ENCODE measurements at regions not wholly inside any gene's neighbourhood (a gene's known extent, or its start where the extent isn't known, plus 50 kb on each side); places are given as distances from the start of the nearest gene placed in this dataset.
"Not testable (repeated sequence)": the region's sequence is repeated elsewhere in the genome, so short reads cannot be mapped to it uniquely, and the experiment has no call there.

- no peak for TF ChIP-seq EZH2 (IDR thresholded peaks at IDR 0.05; ENCODE audit: low read length)
- TF ChIP-seq CTCF (optimal IDR thresholded peaks at IDR 0.05 in 1 of 3, IDR thresholded peaks at IDR 0.05 in 1 of 3, conservative IDR thresholded peaks at IDR 0.05 in 1 of 3; ENCODE audit: extremely low read depth in 1 of 3, insufficient read depth in 2 of 3, low read length in 3 of 3), result no peak
These were observed 251.2 kb upstream of the SGCG start for GRCh38 chr13:22929381-22930126.

GRCh38 chr13:22931576-22931975, 249.2 kb upstream of the SGCG start:
- Histone ChIP-seq H3K4me1 (ENCODE audit: control insufficient read depth, extremely low read depth, insufficient read depth, low read length) (no peaks in the 10 kb centered on the region), H3K9me1 (ENCODE audit: control insufficient read depth, extremely low read depth, insufficient read depth, low read length) (no peaks in the 10 kb centered on the region), H3K9ac (ENCODE audit: control insufficient read depth, extremely low read depth, insufficient read depth, low read length) (no peak overlapping the region), H3K4me3 (ENCODE audit: control insufficient read depth in 2 of 3, extremely low read depth in 1 of 3, insufficient read depth in 2 of 3, low read depth in 1 of 3, low read length in 3 of 3) (no peak overlapping the region), H3K4me2 (ENCODE audit: control insufficient read depth, extremely low read depth, insufficient read depth, low read depth, low read length) (no peak overlapping the region), H3K79me2 (ENCODE audit: control insufficient read depth, insufficient read depth, low read length) (no peaks in the 10 kb centered on the region), H3K9me3 (ENCODE audit: control insufficient read depth, low read depth, low read length) (peaks cover 5% of the 10 kb centered on the region), H3K27ac (ENCODE audit: control insufficient read depth, insufficient read depth, low read length) (no peak overlapping the region), H3K36me3 (ENCODE audit: control insufficient read depth in 2 of 2, extremely low read depth in 1 of 2, insufficient read depth in 2 of 2, low read length in 2 of 2) (no peaks in the 10 kb centered on the region), H4K20me1 (ENCODE audit: control insufficient read depth, extremely low read depth, insufficient read depth, low read length) (no peaks in the 10 kb centered on the region), H2AFZ (ENCODE audit: control insufficient read depth, low read length) (no peak overlapping the region), H3K27me3 (ENCODE audit: control insufficient read depth, extremely low read depth, insufficient read depth, low read length) (no peaks in the 10 kb centered on the region)
- DNase-seq (ENCODE audit: low read depth, low spot score) (no peak), FAIRE-seq (no peak)
- dilution Hi-C loops (cut with MboI; ENCODE audit: extremely low pct_ligation_motif_present, low sequenced_read_pairs), result no loop called here
- TF ChIP-seq CTCF (optimal IDR thresholded peaks at IDR 0.05 in 1 of 3, IDR thresholded peaks at IDR 0.05 in 1 of 3, conservative IDR thresholded peaks at IDR 0.05 in 1 of 3; ENCODE audit: extremely low read depth in 1 of 3, insufficient read depth in 2 of 3, low read length in 3 of 3), result no peak
- TF ChIP-seq EZH2 (IDR thresholded peaks at IDR 0.05; ENCODE audit: low read length), result no peak

More at GRCh38 chr13:22929381-22930126, 251.2 kb upstream of the SGCG start:
- Histone ChIP-seq H3K27ac (ENCODE audit: control insufficient read depth, insufficient read depth, low read length) (no peak overlapping the region), H3K4me2 (ENCODE audit: control insufficient read depth, extremely low read depth, insufficient read depth, low read depth, low read length) (no peak overlapping the region), H3K36me3 (ENCODE audit: control insufficient read depth in 2 of 2, extremely low read depth in 1 of 2, insufficient read depth in 2 of 2, low read length in 2 of 2) (no peaks in the 10 kb centered on the region), H3K9me1 (ENCODE audit: control insufficient read depth, extremely low read depth, insufficient read depth, low read length) (no peaks in the 10 kb centered on the region), H3K4me3 (ENCODE audit: control insufficient read depth in 2 of 3, extremely low read depth in 1 of 3, insufficient read depth in 2 of 3, low read depth in 1 of 3, low read length in 3 of 3) (no peak overlapping the region), H3K27me3 (ENCODE audit: control insufficient read depth, extremely low read depth, insufficient read depth, low read length) (no peaks in the 10 kb centered on the region), H3K9me3 (ENCODE audit: control insufficient read depth, low read depth, low read length) (peaks cover 5% of the 10 kb centered on the region), H3K4me1 (ENCODE audit: control insufficient read depth, extremely low read depth, insufficient read depth, low read length) (no peaks in the 10 kb centered on the region), H4K20me1 (ENCODE audit: control insufficient read depth, extremely low read depth, insufficient read depth, low read length) (no peaks in the 10 kb centered on the region), H3K79me2 (ENCODE audit: control insufficient read depth, insufficient read depth, low read length) (no peaks in the 10 kb centered on the region), H3K9ac (ENCODE audit: control insufficient read depth, extremely low read depth, insufficient read depth, low read length) (no peak overlapping the region), H2AFZ (ENCODE audit: control insufficient read depth, low read length) (no peak overlapping the region)
- DNase-seq (ENCODE audit: low read depth, low spot score) (no peak), FAIRE-seq (no peak)
- dilution Hi-C loops (cut with MboI; ENCODE audit: extremely low pct_ligation_motif_present, low sequenced_read_pairs), result no loop called here

GRCh38 chr13:22932632-22933412, 248.0 kb upstream of the SGCG start:
- H3K4me3 ChIP-seq (ENCODE audit: control insufficient read depth in 2 of 3, extremely low read depth in 1 of 3, insufficient read depth in 2 of 3, low read depth in 1 of 3, low read length in 3 of 3); H3K27ac ChIP-seq (ENCODE audit: control insufficient read depth, insufficient read depth, low read length); H2AFZ ChIP-seq (ENCODE audit: control insufficient read depth, low read length); H3K4me2 ChIP-seq (ENCODE audit: control insufficient read depth, extremely low read depth, insufficient read depth, low read depth, low read length); DNase-seq (ENCODE audit: low read depth, low spot score); H3K79me2 ChIP-seq (ENCODE audit: control insufficient read depth, insufficient read depth, low read length); H3K9ac ChIP-seq (ENCODE audit: control insufficient read depth, extremely low read depth, insufficient read depth, low read length); dilution Hi-C loops (cut with MboI; ENCODE audit: extremely low pct_ligation_motif_present, low sequenced_read_pairs); H4K20me1 ChIP-seq (ENCODE audit: control insufficient read depth, extremely low read depth, insufficient read depth, low read length); H3K4me1 ChIP-seq (ENCODE audit: control insufficient read depth, extremely low read depth, insufficient read depth, low read length); H3K9me3 ChIP-seq (ENCODE audit: control insufficient read depth, low read depth, low read length); H3K36me3 ChIP-seq (ENCODE audit: control insufficient read depth in 2 of 2, extremely low read depth in 1 of 2, insufficient read depth in 2 of 2, low read length in 2 of 2); FAIRE-seq; H3K27me3 ChIP-seq (ENCODE audit: control insufficient read depth, extremely low read depth, insufficient read depth, low read length); H3K9me1 ChIP-seq (ENCODE audit: control insufficient read depth, extremely low read depth, insufficient read depth, low read length): not testable (repeated sequence)

Measured in keratinocyte (primary cell).